GM10266 (cell line): ENCODE measurements at regions not wholly inside any gene's neighbourhood (a gene's known extent, or its start where the extent isn't known, plus 50 kb on each side); places are given as distances from the start of the nearest gene placed in this dataset.

Source experiments
- DNase-seq: peaks from one replicate; pipeline ENCODE4 v3.0.0; 2012; ENCODE audit errors: extremely low spot score
- TF ChIP-seq, protein P1 (sequence below): IDR thresholded peaks from 2 replicates; pipeline ENCODE4 v1.5.1; 2012; ENCODE audit warnings: mild to moderate bottlenecking, low read depth; ENCODE audit not compliant: control insufficient read depth, insufficient read depth; ENCODE audit errors: missing control alignments

- DNase-seq = no peak
- TF ChIP-seq, protein P1, sequence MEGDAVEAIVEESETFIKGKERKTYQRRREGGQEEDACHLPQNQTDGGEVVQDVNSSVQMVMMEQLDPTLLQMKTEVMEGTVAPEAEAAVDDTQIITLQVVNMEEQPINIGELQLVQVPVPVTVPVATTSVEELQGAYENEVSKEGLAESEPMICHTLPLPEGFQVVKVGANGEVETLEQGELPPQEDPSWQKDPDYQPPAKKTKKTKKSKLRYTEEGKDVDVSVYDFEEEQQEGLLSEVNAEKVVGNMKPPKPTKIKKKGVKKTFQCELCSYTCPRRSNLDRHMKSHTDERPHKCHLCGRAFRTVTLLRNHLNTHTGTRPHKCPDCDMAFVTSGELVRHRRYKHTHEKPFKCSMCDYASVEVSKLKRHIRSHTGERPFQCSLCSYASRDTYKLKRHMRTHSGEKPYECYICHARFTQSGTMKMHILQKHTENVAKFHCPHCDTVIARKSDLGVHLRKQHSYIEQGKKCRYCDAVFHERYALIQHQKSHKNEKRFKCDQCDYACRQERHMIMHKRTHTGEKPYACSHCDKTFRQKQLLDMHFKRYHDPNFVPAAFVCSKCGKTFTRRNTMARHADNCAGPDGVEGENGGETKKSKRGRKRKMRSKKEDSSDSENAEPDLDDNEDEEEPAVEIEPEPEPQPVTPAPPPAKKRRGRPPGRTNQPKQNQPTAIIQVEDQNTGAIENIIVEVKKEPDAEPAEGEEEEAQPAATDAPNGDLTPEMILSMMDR = no peak
Measured at GRCh38 chr14:104344818-104345620, 206.6 kb downstream of the KIF26A start.

DNA sequence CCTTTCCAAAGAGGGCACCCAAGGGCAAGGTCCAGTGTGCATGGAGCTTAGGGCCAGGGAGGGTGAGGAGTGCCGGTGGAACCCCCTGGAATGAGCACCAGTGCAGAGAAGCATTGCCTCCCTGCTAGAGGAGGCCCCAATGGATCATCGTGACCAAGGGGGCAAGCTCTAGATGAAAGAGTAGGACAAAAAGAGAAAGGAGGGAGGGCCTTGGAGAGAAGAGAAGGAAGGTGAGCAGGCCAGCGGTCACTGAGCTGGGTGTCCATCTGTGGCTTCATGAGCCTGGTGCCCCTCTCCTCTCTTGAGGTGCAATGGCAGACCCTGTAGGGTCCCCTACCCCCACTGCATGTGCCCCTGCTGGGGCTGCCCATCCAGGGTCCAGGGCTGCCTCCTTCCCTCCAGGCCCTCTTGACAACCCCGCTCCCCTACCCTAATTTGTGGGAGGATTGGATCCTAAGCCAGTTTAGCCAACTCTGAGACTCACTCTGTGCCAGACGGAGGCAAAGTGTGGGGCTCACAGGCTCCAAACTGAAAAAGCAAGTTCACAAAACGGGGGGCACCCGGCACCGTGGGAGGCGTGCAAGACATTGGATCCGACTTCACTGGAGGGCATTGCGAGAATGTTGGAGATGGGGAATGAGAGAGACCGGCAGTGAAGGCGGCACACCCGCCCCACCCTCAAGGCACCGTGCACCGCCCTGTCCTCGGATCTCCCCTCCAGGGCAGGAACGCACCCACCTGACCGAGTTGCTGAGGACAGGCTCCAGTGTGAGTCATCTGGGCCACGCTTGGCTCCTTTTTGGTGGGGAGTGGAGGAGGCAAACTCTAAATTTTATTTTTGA lies 207.5 kb downstream of the KIF26A start:
- TF ChIP-seq, protein P1 = no peak
- no peak for DNase-seq

DNA sequence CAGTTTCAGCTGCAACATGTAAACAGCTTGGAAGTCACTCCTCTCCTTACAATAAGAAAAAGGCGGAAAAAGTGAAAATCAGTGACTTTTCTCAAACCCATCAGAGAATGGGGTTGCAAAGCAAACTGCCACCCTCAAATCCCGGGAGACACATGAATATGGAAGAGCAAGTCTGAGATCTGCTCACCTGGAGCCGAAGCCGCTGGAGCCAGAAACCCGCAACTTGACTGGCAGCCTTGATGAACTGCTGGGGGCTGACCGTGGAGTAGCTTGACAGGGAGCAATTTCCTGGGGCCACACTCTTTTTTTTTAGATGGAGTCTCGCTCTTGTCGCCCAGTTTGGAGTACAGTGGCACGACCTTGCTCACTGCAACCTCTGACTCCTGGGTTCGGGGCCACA lies 208.2 kb downstream of the KIF26A start:
- no peak for DNase-seq
- TF ChIP-seq, protein P1 = no peak

DNA sequence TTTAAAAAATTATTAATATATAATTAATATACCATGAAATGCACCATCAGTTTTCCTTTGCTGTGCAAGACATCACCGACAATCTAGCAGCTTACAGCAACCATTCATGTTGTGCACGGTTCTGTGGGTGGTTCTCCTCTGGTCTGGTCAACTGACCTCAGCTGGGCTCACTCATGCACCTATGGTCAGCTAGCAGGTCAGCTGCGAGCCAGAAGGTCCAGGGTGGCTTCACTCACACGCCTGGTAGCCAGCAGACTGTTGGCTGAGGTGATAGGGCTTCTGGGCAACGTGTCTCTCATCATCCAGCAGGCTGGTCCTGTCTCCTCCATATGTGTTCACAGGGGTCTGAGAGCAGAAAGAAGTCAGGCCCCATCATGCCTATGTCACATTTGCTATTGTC lies 210.4 kb downstream of the KIF26A start:
- TF ChIP-seq, protein P1 = no peak
- DNase-seq = no peak

GRCh38 chr14:104349950-104350349 lies 211.6 kb downstream of the KIF26A start:
- no peak for DNase-seq
- TF ChIP-seq, protein P1 = no peak

DNA sequence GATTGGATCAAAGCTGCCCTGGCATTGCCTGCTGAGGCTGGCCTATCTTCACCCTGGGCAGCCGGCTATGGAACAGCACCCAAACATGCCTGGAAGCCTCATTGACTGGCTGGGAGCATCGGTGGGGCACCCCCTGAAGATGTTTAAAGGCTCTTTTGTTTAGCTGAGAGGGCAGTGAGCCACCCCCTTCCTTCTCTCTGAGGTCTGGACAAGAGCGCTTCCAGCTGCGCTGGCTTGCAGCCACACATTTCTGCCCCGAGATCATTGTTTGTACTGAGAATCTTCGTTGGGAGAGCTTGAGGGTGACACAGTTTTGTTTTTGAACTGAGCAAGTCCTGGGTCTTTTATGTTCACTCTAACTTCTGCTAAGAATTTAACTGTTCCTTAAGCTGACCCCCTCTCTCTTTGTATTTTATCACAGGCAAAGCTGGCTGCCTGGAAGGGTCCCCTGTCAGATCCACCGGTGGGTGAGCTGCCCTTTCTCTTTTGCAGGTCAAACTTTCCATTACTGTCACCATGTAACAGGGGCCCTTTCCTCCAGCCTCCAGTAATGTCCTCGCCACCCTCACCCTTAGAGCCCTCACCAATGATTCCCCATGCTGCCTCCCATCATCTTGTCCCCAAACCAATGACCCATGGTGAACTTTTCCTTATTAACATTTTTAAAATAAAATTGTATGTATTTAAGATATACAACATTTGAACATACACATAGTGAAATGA lies 212.2 kb downstream of the KIF26A start:
- TF ChIP-seq, protein P1 = no peak
- no peak for DNase-seq
